ENCODE measurements at regions not wholly inside any gene's neighbourhood (a gene's known extent, or its start where the extent isn't known, plus 50 kb on each side); places are given as distances from the start of the nearest gene placed in this dataset.

- Histone ChIP-seq H3K9me3 (ENCODE audit: control insufficient read depth in 2 of 2, low read length in 2 of 2) (no peaks in the 10 kb centered on the region), H3K27ac (ENCODE audit: low read depth in 2 of 2, low read length in 2 of 2) (no peak overlapping the region), H3K4me3 (ENCODE audit: low read length in 2 of 2) (no peak overlapping the region), H3K36me3 (ENCODE audit: control insufficient read depth in 2 of 2, insufficient read depth in 2 of 2, low read length in 2 of 2) (no peaks in the 10 kb centered on the region), H3K4me1 (ENCODE audit: control insufficient read depth in 2 of 2, insufficient read depth in 2 of 2, low read length in 2 of 2) (no peaks in the 10 kb centered on the region), H3K27me3 (ENCODE audit: control insufficient read depth in 2 of 2, insufficient read depth in 2 of 2, low read length in 2 of 2) (no peaks in the 10 kb centered on the region), H3K9ac (ENCODE audit: low read depth in 1 of 2, low read length in 2 of 2) (no peak overlapping the region)
These were observed 255.5 kb upstream of the N4BP1 start for GRCh38 chr16:48865520-48865919.

GRCh38 chr16:48864055-48864454, 254.1 kb upstream of the N4BP1 start:
- Histone ChIP-seq H3K27me3 (ENCODE audit: control insufficient read depth in 2 of 2, insufficient read depth in 2 of 2, low read length in 2 of 2) (no peaks in the 10 kb centered on the region), H3K4me3 (ENCODE audit: low read length in 2 of 2) (no peak overlapping the region), H3K27ac (ENCODE audit: low read depth in 2 of 2, low read length in 2 of 2) (no peak overlapping the region), H3K9ac (ENCODE audit: low read depth in 1 of 2, low read length in 2 of 2) (no peak overlapping the region), H3K36me3 (ENCODE audit: control insufficient read depth in 2 of 2, insufficient read depth in 2 of 2, low read length in 2 of 2) (no peaks in the 10 kb centered on the region), H3K9me3 (ENCODE audit: control insufficient read depth in 2 of 2, low read length in 2 of 2) (no peaks in the 10 kb centered on the region), H3K4me1 (ENCODE audit: control insufficient read depth in 2 of 2, insufficient read depth in 2 of 2, low read length in 2 of 2) (no peaks in the 10 kb centered on the region)

GRCh38 chr16:48862087-48862532, 252.1 kb upstream of the N4BP1 start:
- H3K27ac ChIP-seq (ENCODE audit: low read depth in 2 of 2, low read length in 2 of 2), result no peak overlapping the region
- no peaks in the 10 kb centered on the region for H3K9me3 ChIP-seq (ENCODE audit: control insufficient read depth in 2 of 2, low read length in 2 of 2)

DNA sequence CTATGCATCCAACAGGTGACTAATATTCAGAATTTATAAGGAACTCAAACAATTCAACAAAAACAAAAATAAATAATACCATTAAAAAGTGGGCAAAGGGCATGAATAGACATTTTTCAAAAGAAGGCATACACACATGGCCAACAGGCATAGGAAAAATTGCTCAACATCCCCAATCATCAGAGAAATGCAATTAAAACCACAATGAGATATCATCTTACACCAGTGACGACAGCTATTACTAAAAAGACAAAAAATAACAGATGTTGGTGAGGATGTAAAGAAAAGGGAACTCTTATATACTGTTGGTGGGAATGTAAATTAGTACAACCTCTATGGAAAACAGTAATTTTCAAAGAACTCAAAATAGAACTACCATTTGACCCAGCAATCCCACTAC, 250.4 kb upstream of the N4BP1 start:
- Histone ChIP-seq H3K9me3 (ENCODE audit: control insufficient read depth in 2 of 2, low read length in 2 of 2) (no peaks in the 10 kb centered on the region), H3K27ac (ENCODE audit: low read depth in 2 of 2, low read length in 2 of 2) (no peak overlapping the region), H3K9ac (ENCODE audit: low read depth in 1 of 2, low read length in 2 of 2) (no peak overlapping the region), H3K4me1 (ENCODE audit: control insufficient read depth in 2 of 2, insufficient read depth in 2 of 2, low read length in 2 of 2) (no peaks in the 10 kb centered on the region), H3K27me3 (ENCODE audit: control insufficient read depth in 2 of 2, insufficient read depth in 2 of 2, low read length in 2 of 2) (no peaks in the 10 kb centered on the region), H3K4me3 (ENCODE audit: low read length in 2 of 2) (no peak overlapping the region), H3K36me3 (ENCODE audit: control insufficient read depth in 2 of 2, insufficient read depth in 2 of 2, low read length in 2 of 2) (no peaks in the 10 kb centered on the region)

More at GRCh38 chr16:48862087-48862532, 252.1 kb upstream of the N4BP1 start:
- Histone ChIP-seq H3K36me3 (ENCODE audit: control insufficient read depth in 2 of 2, insufficient read depth in 2 of 2, low read length in 2 of 2) (no peaks in the 10 kb centered on the region), H3K27me3 (ENCODE audit: control insufficient read depth in 2 of 2, insufficient read depth in 2 of 2, low read length in 2 of 2) (no peaks in the 10 kb centered on the region), H3K4me1 (ENCODE audit: control insufficient read depth in 2 of 2, insufficient read depth in 2 of 2, low read length in 2 of 2) (no peaks in the 10 kb centered on the region), H3K9ac (ENCODE audit: low read depth in 1 of 2, low read length in 2 of 2) (no peak overlapping the region), H3K4me3 (ENCODE audit: low read length in 2 of 2) (no peak overlapping the region)

DNA sequence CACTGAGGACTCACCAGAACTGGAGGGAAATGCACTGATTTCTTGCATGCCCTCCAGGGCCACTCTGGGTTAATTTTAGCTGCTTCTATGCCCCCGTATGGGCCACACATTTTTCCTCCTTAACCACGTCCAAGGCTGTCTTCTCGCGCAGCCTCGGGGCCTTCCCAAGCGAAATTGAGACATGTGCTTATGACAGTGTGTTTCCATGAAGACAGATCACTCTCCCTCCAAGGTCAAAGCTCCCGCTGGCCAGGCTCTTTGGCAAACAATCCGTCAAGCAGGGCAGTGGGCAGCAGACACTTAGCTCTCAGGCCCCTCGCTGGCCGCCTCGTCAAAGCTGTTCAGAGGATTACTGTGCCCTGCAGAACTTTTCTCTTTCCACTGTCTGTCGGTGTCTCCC, 243.0 kb upstream of the N4BP1 start:
- no peak overlapping the region for H3K4me3 ChIP-seq (ENCODE audit: low read length in 2 of 2)
- no peaks in the 10 kb centered on the region for H3K9me3 ChIP-seq (ENCODE audit: control insufficient read depth in 2 of 2, low read length in 2 of 2)
- no peak overlapping the region for H3K9ac ChIP-seq (ENCODE audit: low read depth in 1 of 2, low read length in 2 of 2)
- H3K36me3 ChIP-seq (ENCODE audit: control insufficient read depth in 2 of 2, insufficient read depth in 2 of 2, low read length in 2 of 2), result no peaks in the 10 kb centered on the region
- no peaks in the 10 kb centered on the region for H3K4me1 ChIP-seq (ENCODE audit: control insufficient read depth in 2 of 2, insufficient read depth in 2 of 2, low read length in 2 of 2)
- peaks cover 0 to 2% of the 10 kb centered on the region in 2 donors for H3K27me3 ChIP-seq (ENCODE audit: control insufficient read depth in 2 of 2, insufficient read depth in 2 of 2, low read length in 2 of 2)
- H3K27ac ChIP-seq (ENCODE audit: low read depth in 2 of 2, low read length in 2 of 2), result no peak overlapping the region

DNA sequence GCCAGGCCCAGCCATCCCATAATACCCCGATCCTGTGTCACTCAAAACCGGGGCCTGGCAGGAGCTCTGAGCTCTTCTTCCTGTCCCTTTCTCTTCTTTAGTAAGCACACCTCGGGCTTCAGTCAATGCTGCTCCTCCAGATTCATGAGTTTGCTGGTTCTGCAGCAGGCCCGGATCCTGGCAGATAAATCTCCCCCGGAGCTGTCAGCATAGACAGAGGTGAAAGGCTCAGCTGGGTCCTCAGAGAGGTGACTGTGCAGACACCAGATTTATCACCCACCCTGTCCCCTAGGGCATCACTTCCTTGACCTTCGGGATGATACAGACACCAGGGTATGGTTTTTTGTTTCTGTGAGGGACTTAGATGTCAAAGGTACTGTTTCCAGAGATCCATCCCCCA, 242.5 kb upstream of the N4BP1 start:
- H3K36me3 ChIP-seq (ENCODE audit: control insufficient read depth in 2 of 2, insufficient read depth in 2 of 2, low read length in 2 of 2), result no peaks in the 10 kb centered on the region
- no peaks in the 10 kb centered on the region for H3K9me3 ChIP-seq (ENCODE audit: control insufficient read depth in 2 of 2, low read length in 2 of 2)
- H3K9ac ChIP-seq (ENCODE audit: low read depth in 1 of 2, low read length in 2 of 2), result no peak overlapping the region
- H3K4me1 ChIP-seq (ENCODE audit: control insufficient read depth in 2 of 2, insufficient read depth in 2 of 2, low read length in 2 of 2), result no peaks in the 10 kb centered on the region
- peaks cover 0 to 2% of the 10 kb centered on the region in 2 donors for H3K27me3 ChIP-seq (ENCODE audit: control insufficient read depth in 2 of 2, insufficient read depth in 2 of 2, low read length in 2 of 2)
- no peak overlapping the region for H3K4me3 ChIP-seq (ENCODE audit: low read length in 2 of 2)
- H3K27ac ChIP-seq (ENCODE audit: low read depth in 2 of 2, low read length in 2 of 2), result no peak overlapping the region

DNA sequence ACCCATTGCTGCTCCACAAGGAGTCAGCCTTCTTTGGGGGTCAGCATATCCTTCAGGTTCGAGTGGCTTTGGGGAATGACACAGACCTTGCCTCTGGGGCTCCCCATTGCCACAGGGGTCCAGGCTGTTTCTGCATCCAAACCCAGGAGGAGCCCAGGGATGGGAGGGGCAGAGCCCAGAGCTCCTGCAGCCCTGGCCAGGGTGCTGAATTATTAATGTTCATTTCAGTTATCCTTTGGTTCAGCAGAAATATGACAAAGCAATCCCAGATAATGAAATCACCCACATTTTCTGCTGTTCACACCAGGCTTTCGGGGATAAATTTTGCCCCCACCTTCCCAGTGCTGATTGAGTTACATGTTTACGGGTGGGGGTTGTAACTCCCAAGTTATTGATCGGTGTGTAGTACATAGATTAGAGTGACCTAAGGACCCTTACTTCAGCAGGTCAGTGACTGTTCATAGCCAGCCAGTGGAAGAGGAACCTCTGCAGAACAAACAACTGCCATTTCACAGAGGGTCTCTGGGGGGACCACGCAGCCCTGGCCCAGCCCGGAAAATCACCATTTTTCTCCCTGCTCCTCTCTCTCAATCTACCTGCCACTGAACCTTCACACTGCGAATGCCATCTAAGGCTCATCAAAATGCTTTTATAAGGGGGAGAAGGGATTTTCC, 240.3 kb upstream of the N4BP1 start:
- H3K9ac ChIP-seq (ENCODE audit: low read depth in 1 of 2, low read length in 2 of 2), result no peak overlapping the region
- H3K4me3 ChIP-seq (ENCODE audit: low read length in 2 of 2), result no peak overlapping the region
- no peaks in the 10 kb centered on the region for H3K36me3 ChIP-seq (ENCODE audit: control insufficient read depth in 2 of 2, insufficient read depth in 2 of 2, low read length in 2 of 2)

DNA sequence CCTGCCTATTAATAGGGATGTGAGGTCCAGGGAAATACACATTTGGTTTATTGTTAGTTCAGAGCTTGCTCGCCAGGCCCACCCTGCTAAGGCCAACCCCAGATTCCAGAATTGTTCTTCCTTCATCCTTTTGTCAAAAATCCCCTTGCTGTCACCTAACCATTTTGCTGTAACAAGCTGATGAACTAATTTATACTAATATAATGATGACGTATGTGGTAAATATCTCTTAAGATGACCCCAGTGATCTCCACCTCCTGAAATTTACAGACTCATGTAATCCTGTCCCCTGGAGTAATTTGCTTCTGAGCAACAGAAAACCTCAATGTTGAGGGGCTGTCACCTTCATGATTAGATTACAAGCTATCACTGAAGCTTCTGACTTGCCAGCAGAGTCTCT, 236.3 kb upstream of the N4BP1 start:
- Histone ChIP-seq H3K9me3 (ENCODE audit: control insufficient read depth in 2 of 2, low read length in 2 of 2) (no peaks in the 10 kb centered on the region), H3K4me3 (ENCODE audit: low read length in 2 of 2) (no peak overlapping the region), H3K4me1 (ENCODE audit: control insufficient read depth in 2 of 2, insufficient read depth in 2 of 2, low read length in 2 of 2) (no peaks in the 10 kb centered on the region), H3K27me3 (ENCODE audit: control insufficient read depth in 2 of 2, insufficient read depth in 2 of 2, low read length in 2 of 2) (peaks cover 0 to under 1% of the 10 kb centered on the region in 2 donors), H3K9ac (ENCODE audit: low read depth in 1 of 2, low read length in 2 of 2) (no peak overlapping the region), H3K27ac (ENCODE audit: low read depth in 2 of 2, low read length in 2 of 2) (no peak overlapping the region), H3K36me3 (ENCODE audit: control insufficient read depth in 2 of 2, insufficient read depth in 2 of 2, low read length in 2 of 2) (no peaks in the 10 kb centered on the region)

More for the DNA sequence above, 240.3 kb upstream of the N4BP1 start:
- Histone ChIP-seq H3K27ac (ENCODE audit: low read depth in 2 of 2, low read length in 2 of 2) (no peak overlapping the region), H3K4me1 (ENCODE audit: control insufficient read depth in 2 of 2, insufficient read depth in 2 of 2, low read length in 2 of 2) (no peaks in the 10 kb centered on the region), H3K9me3 (ENCODE audit: control insufficient read depth in 2 of 2, low read length in 2 of 2) (no peaks in the 10 kb centered on the region), H3K27me3 (ENCODE audit: control insufficient read depth in 2 of 2, insufficient read depth in 2 of 2, low read length in 2 of 2) (peaks cover 0 to 2% of the 10 kb centered on the region in 2 donors)

DNA sequence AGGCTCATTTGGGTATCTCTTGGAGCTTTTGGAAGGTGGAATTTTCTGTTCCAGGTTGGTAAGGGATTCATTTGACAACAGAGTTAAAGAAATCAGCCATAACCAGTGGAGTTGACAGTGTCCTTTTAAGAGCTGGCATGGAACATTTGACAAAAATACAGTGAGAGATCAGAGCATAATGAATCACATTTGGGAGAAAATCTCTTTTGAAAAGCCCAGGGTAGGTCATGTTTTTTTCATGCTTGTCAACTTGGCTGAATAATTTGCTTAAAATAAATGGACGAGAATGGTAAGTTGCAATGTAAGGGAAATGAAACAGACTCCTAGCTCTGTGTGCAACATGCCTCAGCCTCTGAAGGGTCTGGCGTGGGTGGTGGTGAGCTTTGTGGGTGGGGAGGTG, 235.3 kb upstream of the N4BP1 start:
- H3K4me1 ChIP-seq (ENCODE audit: control insufficient read depth in 2 of 2, insufficient read depth in 2 of 2, low read length in 2 of 2), result no peaks in the 10 kb centered on the region
- H3K9ac ChIP-seq (ENCODE audit: low read depth in 1 of 2, low read length in 2 of 2), result no peak overlapping the region
- H3K36me3 ChIP-seq (ENCODE audit: control insufficient read depth in 2 of 2, insufficient read depth in 2 of 2, low read length in 2 of 2), result no peaks in the 10 kb centered on the region
- H3K9me3 ChIP-seq (ENCODE audit: control insufficient read depth in 2 of 2, low read length in 2 of 2), result no peaks in the 10 kb centered on the region
- H3K4me3 ChIP-seq (ENCODE audit: low read length in 2 of 2), result no peak overlapping the region
- H3K27me3 ChIP-seq (ENCODE audit: control insufficient read depth in 2 of 2, insufficient read depth in 2 of 2, low read length in 2 of 2), result no peaks in the 10 kb centered on the region
- no peak overlapping the region for H3K27ac ChIP-seq (ENCODE audit: low read depth in 2 of 2, low read length in 2 of 2)

DNA sequence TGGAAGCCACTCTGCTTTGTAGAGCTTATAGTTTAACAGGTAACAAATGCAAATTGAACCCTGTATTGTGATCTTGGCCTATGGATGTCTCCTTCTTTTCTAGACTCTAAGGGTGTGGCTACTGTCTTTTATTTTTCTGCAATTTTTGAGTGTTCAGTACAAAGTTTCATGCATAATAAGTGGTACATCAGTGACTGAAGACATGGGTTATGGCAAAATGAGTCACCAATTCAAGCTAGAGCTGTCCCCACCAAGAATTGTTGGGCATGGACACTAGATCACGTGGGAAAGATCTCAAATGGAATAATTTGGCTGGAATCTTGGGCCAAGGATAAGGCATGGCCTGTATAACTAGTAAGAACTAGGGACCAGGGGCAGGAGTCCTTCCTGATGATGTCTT, 228.4 kb upstream of the N4BP1 start:
- no peaks in the 10 kb centered on the region for H3K36me3 ChIP-seq (ENCODE audit: control insufficient read depth in 2 of 2, insufficient read depth in 2 of 2, low read length in 2 of 2)
- H3K27me3 ChIP-seq (ENCODE audit: control insufficient read depth in 2 of 2, insufficient read depth in 2 of 2, low read length in 2 of 2), result no peaks in the 10 kb centered on the region
- H3K4me3 ChIP-seq (ENCODE audit: low read length in 2 of 2), result no peak overlapping the region
- H3K9ac ChIP-seq (ENCODE audit: low read depth in 1 of 2, low read length in 2 of 2), result no peak overlapping the region
- H3K27ac ChIP-seq (ENCODE audit: low read depth in 2 of 2, low read length in 2 of 2), result no peak overlapping the region
- H3K4me1 ChIP-seq (ENCODE audit: control insufficient read depth in 2 of 2, insufficient read depth in 2 of 2, low read length in 2 of 2), result no peaks in the 10 kb centered on the region
- H3K9me3 ChIP-seq (ENCODE audit: control insufficient read depth in 2 of 2, low read length in 2 of 2), result no peaks in the 10 kb centered on the region
